Ovary (tissue), 7 donors: ENCODE measurements at regions not wholly inside any gene's neighbourhood (a gene's known extent, or its start where the extent isn't known, plus 50 kb on each side); places are given as distances from the start of the nearest gene placed in this dataset.

Source experiments
- DNase-seq, 5 donors: peaks; one replicate each; pipeline ENCODE4 v3.0.0-alpha.2; 2019 to 2020
- H3K27ac ChIP-seq, 2 donors: fragments of 200-600 bp; one replicate each; pipeline versions ENCODE4 v1.5.1 to v1.8.0; 2019 to 2022
- H3K27me3 ChIP-seq: fragments of 200-600 bp; one replicate; pipeline ENCODE4 v1.8.0; 2022
- H3K36me3 ChIP-seq: fragments of 200-600 bp; sonication (generic); one replicate; pipeline ENCODE4 v1.5.1; 2019
- H3K4me1 ChIP-seq: one replicate; pipeline ENCODE4 v1.8.1; 2013; ENCODE audit warnings: mild to moderate bottlenecking, moderate library complexity; ENCODE audit not compliant: insufficient read depth
- H3K4me3 ChIP-seq: fragments of 200-600 bp; sonication (generic); one replicate; pipeline ENCODE4 v1.5.1; 2017
- H3K9me3 ChIP-seq, 2 donors: fragments of 200-600 bp in 1 of 2; sonication (generic) in 1 of 2; one replicate each; pipeline versions ENCODE4 v1.5.1 to v1.8.1; 2013 to 2019; ENCODE audit warnings: mild to moderate bottlenecking in 1 of 2, moderate library complexity in 1 of 2
- CTCF ChIP-seq, 3 donors: fragments of 450-650 bp in 2 of 3; fragments of 200-600 bp in 1 of 3; IDR thresholded peaks; one replicate each; pipeline versions ENCODE4 v1.5.1 to v1.8.0; 2016 to 2022; ENCODE audit warnings: antibody characterized with exemption in 3 of 3, mild to moderate bottlenecking in 1 of 3
- EP300 ChIP-seq: sonication (generic); formaldehyde crosslinking; IDR thresholded peaks from one replicate; pipeline ENCODE4 v1.6.1; 2017; ENCODE audit warnings: antibody characterized with exemption
- POLR2A ChIP-seq: fragments of 450-650 bp; IDR thresholded peaks from one replicate; pipeline ENCODE4 v1.6.1; 2017; ENCODE audit warnings: antibody characterized with exemption, mild to moderate bottlenecking, moderate library complexity
- WGBS, 3 donors: extraction: QIAGEN DNeasy Blood & Tissue Kit in 1 of 3; methylation state at CpG; one replicate each; pipeline versions ENCODE4 v1.1.5 to v1.1.7; 2013 to 2017; 5-methylcytosine and 5-hydroxymethylcytosine counted together
- intact Hi-C, 4 donors: fragments of 100-400 bp; cut with DNase I; formaldehyde crosslinking; loops; one replicate each; pipeline versions ENCODE4 v1.11.0 to v1.15.1; 2022 to 2023
- donor health status: DM: no; HTN: no; CAD: no; lungs with moderate emphysema.
- donor health status: DM: no; HTN: no; CAD: no.
- donor health status: Bipolar disorder and iron deficiency.
- donor health status: DM: no; HTN: no; CAD: no.
- donor health status: DM: yes; HTN: yes; CAD: no.

GRCh38 chr3:104566054-104566453 lies 800.7 kb upstream of the ALCAM start:
- no peak overlapping the region for H3K27ac ChIP-seq
- TF ChIP-seq EP300, result no peak
- TF ChIP-seq CTCF (IDR thresholded peaks at IDR 0.05), result no peak
- no peak for TF ChIP-seq POLR2A
- no peak for DNase-seq

GRCh38 chr3:104575634-104576033 lies 791.1 kb upstream of the ALCAM start:
- intact Hi-C loops, result loop anchor here in 1 of 4 donors (10.0 kb wide), 1 partner anchor 799 kb away; no protein-coding TSS in a partner anchor
- H3K4me1 ChIP-seq, result no peaks in the 10 kb centered on the region
- DNase-seq, result no peak
- no peaks in the 10 kb centered on the region for H3K27me3 ChIP-seq
- H3K4me3 ChIP-seq, result no peak overlapping the region
- no peaks in the 10 kb centered on the region for H3K36me3 ChIP-seq
- 81 to 87% (median 85%) methylated on average over 1 of the region's 1 CpG for WGBS, 3 donors
- H3K27ac ChIP-seq, result no peak overlapping the region
- peaks cover 0 to 7% of the 10 kb centered on the region in 2 donors for H3K9me3 ChIP-seq
- TF ChIP-seq POLR2A (no peak), EP300 (no peak), CTCF (IDR thresholded peaks at IDR 0.05) (no peak)

More at GRCh38 chr3:104566054-104566453, 800.7 kb upstream of the ALCAM start:
- Histone ChIP-seq H3K4me3 (no peak overlapping the region), H3K27me3 (no peaks in the 10 kb centered on the region), H3K36me3 (no peaks in the 10 kb centered on the region), H3K4me1 (no peaks in the 10 kb centered on the region), H3K9me3 (no peaks in the 10 kb centered on the region)
- intact Hi-C loops, result no loop called here

GRCh38 chr3:104578558-104578957 lies 788.2 kb upstream of the ALCAM start:
- 80 to 84% (median 82%) methylated on average over 3 of the region's 3 CpGs for WGBS, 3 donors
- Histone ChIP-seq H3K9me3 (peaks cover 0 to 7% of the 10 kb centered on the region in 2 donors), H3K27me3 (no peaks in the 10 kb centered on the region), H3K27ac (no peak overlapping the region), H3K4me3 (no peak overlapping the region), H3K36me3 (no peaks in the 10 kb centered on the region), H3K4me1 (no peaks in the 10 kb centered on the region)
- intact Hi-C loops, result loop anchor here in 1 of 4 donors (10.0 kb wide), 1 partner anchor 796 kb away; no protein-coding TSS in a partner anchor
- no peak for DNase-seq
- TF ChIP-seq CTCF (IDR thresholded peaks at IDR 0.05) (no peak), EP300 (no peak), POLR2A (no peak)

GRCh38 chr3:104582092-104582491 lies 784.6 kb upstream of the ALCAM start:
- Histone ChIP-seq H3K9me3 (peaks cover 0 to 7% of the 10 kb centered on the region in 2 donors), H3K27ac (no peak overlapping the region), H3K4me3 (no peak overlapping the region), H3K36me3 (no peaks in the 10 kb centered on the region), H3K27me3 (no peaks in the 10 kb centered on the region), H3K4me1 (no peaks in the 10 kb centered on the region)
- TF ChIP-seq EP300 (no peak), POLR2A (no peak), CTCF (IDR thresholded peaks at IDR 0.05) (no peak)
- DNase-seq, result no peak
- intact Hi-C loops, result no loop called here

- H3K4me3 ChIP-seq, result no peak overlapping the region
- no peak for DNase-seq
- WGBS, 3 donors, result 82 to 87% (median 83%) methylated on average over 5 of the region's 5 CpGs
- no peaks in the 10 kb centered on the region for H3K9me3 ChIP-seq
- intact Hi-C loops, result no loop called here
- H3K36me3 ChIP-seq, result no peaks in the 10 kb centered on the region
- no peak for TF ChIP-seq CTCF (IDR thresholded peaks at IDR 0.05)
- no peak for TF ChIP-seq POLR2A
- TF ChIP-seq EP300, result no peak
- no peaks in the 10 kb centered on the region for H3K27me3 ChIP-seq
- H3K27ac ChIP-seq, result no peak overlapping the region
- no peaks in the 10 kb centered on the region for H3K4me1 ChIP-seq
Measured at GRCh38 chr3:104584682-104585081, 782.0 kb upstream of the ALCAM start.
